ENCODE measurements at regions not wholly inside any gene's neighbourhood (a gene's known extent, or its start where the extent isn't known, plus 50 kb on each side); places are given as distances from the start of the nearest gene placed in this dataset.
A peak's percentile ranks its signal among the peaks of the same experiment; 100 is the strongest.
"Not testable (repeated sequence)": the region's sequence is repeated elsewhere in the genome, so short reads cannot be mapped to it uniquely, and the experiment has no call there.

GRCh38 chr3:10109-10996, 186.2 kb upstream of the CHL1 start:
- FAIRE-seq; DNase-seq (ENCODE audit: low spot score): not testable (repeated sequence)

DNA sequence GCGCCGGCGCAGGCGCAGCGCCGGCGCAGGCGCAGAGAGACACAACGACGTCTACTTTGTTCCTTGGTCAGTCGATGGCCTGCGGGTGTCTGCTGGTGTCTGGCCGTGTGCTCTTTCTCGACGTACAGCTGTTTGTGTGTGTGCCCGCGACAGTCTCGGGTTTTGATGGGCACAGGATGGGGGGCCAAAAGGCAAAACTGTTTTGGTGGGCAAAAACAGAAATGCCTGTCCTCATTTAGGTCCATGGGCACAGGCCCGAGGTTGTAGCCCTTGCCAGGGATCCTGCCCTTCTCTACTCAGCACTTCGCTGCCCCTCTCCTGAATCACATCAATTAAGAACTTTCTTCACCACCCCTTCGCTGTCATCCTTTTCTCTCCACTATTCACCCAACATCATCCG, 184.8 kb upstream of the CHL1 start:
- no peak for FAIRE-seq
- peak; percentile 24 for DNase-seq (ENCODE audit: low spot score)

- FAIRE-seq: no peak
Measured at GRCh38 chr3:14652-15051, 181.9 kb upstream of the CHL1 start.

DNA sequence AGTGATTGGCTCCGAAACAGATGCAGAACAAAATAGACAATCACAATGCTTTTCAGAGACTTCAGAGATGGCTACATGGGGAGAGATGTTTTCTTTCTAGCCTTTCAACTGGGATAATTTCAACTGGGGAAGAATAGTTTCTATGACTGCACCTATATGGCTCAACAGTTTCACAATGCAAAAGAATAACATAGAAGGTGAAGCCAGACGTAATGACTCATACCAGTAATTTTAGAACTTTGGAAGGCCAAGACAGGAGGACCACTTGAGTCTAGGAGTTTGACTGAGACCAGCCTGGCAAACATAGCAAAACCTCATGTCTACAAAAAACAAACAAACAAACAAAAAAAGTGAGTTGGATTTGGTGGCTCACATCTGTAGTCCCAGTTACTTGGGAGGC, 180.2 kb upstream of the CHL1 start:
- no peak for DNase-seq (ENCODE audit: low spot score)
- FAIRE-seq: no peak

More at GRCh38 chr3:14652-15051, 181.9 kb upstream of the CHL1 start:
- DNase-seq (ENCODE audit: low spot score): no peak

GRCh38 chr3:20421-20820, 176.1 kb upstream of the CHL1 start:
- no peak for DNase-seq (ENCODE audit: low spot score)
- no peak for FAIRE-seq

DNA sequence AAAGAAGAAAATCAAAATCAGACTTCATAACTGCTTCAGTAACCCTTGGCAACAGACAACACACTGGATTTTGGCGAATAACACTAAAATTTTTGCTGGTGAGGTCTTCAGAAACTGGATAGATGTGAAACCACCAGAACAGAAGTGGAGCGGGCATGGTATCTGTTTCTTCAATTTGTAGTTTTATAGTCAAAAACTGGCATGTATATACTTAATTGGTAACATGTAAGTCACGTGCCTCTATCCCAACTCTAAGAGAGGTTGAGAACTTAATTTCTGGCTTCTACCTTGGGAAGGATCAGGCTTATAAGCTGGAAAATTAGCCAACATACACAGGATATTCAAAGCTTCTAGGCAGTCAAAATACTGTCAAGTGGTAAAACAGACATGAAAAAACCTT, 172.6 kb upstream of the CHL1 start:
- no peak for FAIRE-seq
- DNase-seq (ENCODE audit: low spot score): no peak

- FAIRE-seq: no peak
- no peak for DNase-seq (ENCODE audit: low spot score)
Measured at GRCh38 chr3:25056-25455, 171.5 kb upstream of the CHL1 start.

GRCh38 chr3:35985-36384, 160.6 kb upstream of the CHL1 start:
- not testable (repeated sequence) for DNase-seq (ENCODE audit: low spot score); FAIRE-seq

GRCh38 chr3:42871-43744, 153.5 kb upstream of the CHL1 start:
- not testable (repeated sequence) for FAIRE-seq; DNase-seq (ENCODE audit: low spot score)

- FAIRE-seq (no peak), DNase-seq (ENCODE audit: low spot score) (no peak)
Measured at GRCh38 chr3:44028-44676, 152.4 kb upstream of the CHL1 start.

GRCh38 chr3:44941-45340, 151.6 kb upstream of the CHL1 start:
- not testable (repeated sequence) for FAIRE-seq; DNase-seq (ENCODE audit: low spot score)

GRCh38 chr3:46576-46975, 150.0 kb upstream of the CHL1 start:
- no peak for DNase-seq (ENCODE audit: low spot score)
- FAIRE-seq: no peak

DNA sequence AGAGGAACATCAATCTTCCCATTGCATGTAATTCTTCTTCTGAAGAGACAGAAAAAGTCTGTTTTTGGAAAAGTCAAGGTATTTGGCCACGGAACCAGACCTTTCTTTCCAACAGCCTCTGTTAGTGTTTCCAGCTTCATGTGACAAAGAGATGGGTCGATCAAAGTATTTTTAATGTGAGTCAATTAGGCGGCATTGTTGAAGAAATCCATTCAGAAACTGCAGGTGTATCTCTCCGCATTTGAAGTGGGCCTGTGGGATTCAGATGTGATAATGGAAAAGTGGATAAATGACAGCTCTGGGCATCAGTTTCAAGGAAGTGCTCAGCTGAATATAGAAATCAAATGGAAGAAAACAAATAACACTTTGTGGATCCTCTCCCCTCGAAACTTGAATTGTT, 143.1 kb upstream of the CHL1 start:
- not testable (repeated sequence) for DNase-seq (ENCODE audit: low spot score); FAIRE-seq

DNA sequence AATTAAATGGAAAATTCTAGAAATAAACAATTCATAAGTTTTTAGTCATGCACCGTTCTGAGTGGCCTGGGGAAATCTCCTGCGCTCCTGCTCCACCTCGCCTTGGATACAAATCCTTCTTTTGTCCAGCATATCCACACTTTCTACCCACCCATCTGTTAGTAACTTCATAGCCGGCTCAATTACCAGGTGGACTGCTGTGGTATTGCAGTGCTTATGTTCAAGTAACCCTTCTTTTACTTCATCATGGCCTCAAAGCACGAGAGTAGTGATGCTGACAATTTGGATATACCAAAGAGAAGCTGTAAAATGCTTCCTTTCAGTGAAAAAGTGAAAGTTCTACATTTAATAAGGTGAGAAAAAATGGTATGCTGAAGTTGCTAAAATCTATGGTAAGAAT, 142.3 kb upstream of the CHL1 start:
- no peak for FAIRE-seq
- no peak for DNase-seq (ENCODE audit: low spot score)

GRCh38 chr3:56672-57071, 139.9 kb upstream of the CHL1 start:
- FAIRE-seq: no peak

GRCh38 chr3:59854-60253, 136.7 kb upstream of the CHL1 start:
- no peak for FAIRE-seq
- no peak for DNase-seq (ENCODE audit: low spot score)

More at GRCh38 chr3:56672-57071, 139.9 kb upstream of the CHL1 start:
- no peak for DNase-seq (ENCODE audit: low spot score)

GRCh38 chr3:63095-63765, 133.3 kb upstream of the CHL1 start:
- no peak for FAIRE-seq
- no peak for DNase-seq (ENCODE audit: low spot score)

DNA sequence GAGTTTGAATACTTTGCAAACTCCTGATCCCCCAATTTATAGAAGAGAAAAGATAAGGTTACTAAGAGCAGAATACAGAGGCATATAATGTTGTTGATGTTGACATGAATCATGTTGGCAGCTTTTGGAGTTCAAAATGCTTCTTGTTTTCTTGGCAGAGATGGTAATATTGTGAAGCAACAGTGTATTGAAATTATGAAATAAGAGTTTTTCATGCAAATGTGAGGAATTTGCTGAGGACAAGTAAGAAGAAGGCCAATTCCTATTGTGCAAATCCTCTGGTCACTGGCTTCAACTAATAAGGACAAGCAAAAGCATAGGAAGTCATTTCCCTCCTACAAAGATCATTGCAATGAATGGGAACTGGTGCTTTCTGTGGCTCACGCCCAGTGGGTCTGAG, 126.9 kb upstream of the CHL1 start:
- FAIRE-seq: no peak
- DNase-seq (ENCODE audit: low spot score): no peak

- DNase-seq (ENCODE audit: low spot score) (no peak), FAIRE-seq (no peak)
Measured at GRCh38 chr3:72776-73175, 123.8 kb upstream of the CHL1 start.

GRCh38 chr3:73271-73670, 123.3 kb upstream of the CHL1 start:
- DNase-seq (ENCODE audit: low spot score) (no peak), FAIRE-seq (no peak)

- no peak for FAIRE-seq
Measured at GRCh38 chr3:74676-75243, 121.8 kb upstream of the CHL1 start.

More at GRCh38 chr3:74676-75243, 121.8 kb upstream of the CHL1 start:
- no peak for DNase-seq (ENCODE audit: low spot score)

Data from RCC 7860 (cell line).